Fibroblast of lung (primary cell): ENCODE measurements at regions not wholly inside any gene's neighbourhood (a gene's known extent, or its start where the extent isn't known, plus 50 kb on each side); places are given as distances from the start of the nearest gene placed in this dataset.
A peak's percentile ranks its signal among the peaks of the same experiment; 100 is the strongest.

Experiments
- EZH2 ChIP-seq: IDR thresholded peaks from 2 replicates; pipeline ENCODE4 v1.5.1; 2012; ENCODE audit warnings: low read length, control low read depth, mild to moderate bottlenecking; ENCODE audit errors: missing control alignments
- TF ChIP-seq, protein P1 (sequence below), 2 donors: IDR thresholded peaks in 1 of 2; conservative IDR thresholded peaks in 1 of 2; 1 replicate in 1 of 2; 2 replicates in 1 of 2; pipeline ENCODE4 v1.5.1; 2011 to 2012; ENCODE audit warnings: low read length in 2 of 2, control low read depth in 1 of 2, inconsistent platforms in 1 of 2, low read depth in 1 of 2, mild to moderate bottlenecking in 1 of 2

- TF ChIP-seq, protein P1, sequence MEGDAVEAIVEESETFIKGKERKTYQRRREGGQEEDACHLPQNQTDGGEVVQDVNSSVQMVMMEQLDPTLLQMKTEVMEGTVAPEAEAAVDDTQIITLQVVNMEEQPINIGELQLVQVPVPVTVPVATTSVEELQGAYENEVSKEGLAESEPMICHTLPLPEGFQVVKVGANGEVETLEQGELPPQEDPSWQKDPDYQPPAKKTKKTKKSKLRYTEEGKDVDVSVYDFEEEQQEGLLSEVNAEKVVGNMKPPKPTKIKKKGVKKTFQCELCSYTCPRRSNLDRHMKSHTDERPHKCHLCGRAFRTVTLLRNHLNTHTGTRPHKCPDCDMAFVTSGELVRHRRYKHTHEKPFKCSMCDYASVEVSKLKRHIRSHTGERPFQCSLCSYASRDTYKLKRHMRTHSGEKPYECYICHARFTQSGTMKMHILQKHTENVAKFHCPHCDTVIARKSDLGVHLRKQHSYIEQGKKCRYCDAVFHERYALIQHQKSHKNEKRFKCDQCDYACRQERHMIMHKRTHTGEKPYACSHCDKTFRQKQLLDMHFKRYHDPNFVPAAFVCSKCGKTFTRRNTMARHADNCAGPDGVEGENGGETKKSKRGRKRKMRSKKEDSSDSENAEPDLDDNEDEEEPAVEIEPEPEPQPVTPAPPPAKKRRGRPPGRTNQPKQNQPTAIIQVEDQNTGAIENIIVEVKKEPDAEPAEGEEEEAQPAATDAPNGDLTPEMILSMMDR (conservative IDR thresholded peaks at IDR 0.05 in 1 of 2, IDR thresholded peaks at IDR 0.05 in 1 of 2; ENCODE audit: low read depth in 1 of 2, low read length in 2 of 2), result peak; percentile 68 to 86
- no peak for TF ChIP-seq EZH2
These were observed 153.2 kb upstream of the C9orf72 start for GRCh38 chr9:27726244-27727081.
